CD14-positive monocyte (primary cell): ENCODE measurements at regions not wholly inside any gene's neighbourhood (a gene's known extent, or its start where the extent isn't known, plus 50 kb on each side); places are given as distances from the start of the nearest gene placed in this dataset.

Experiments used
- DNase-seq, 3 donors: peaks; one replicate each; pipeline ENCODE4 v3.0.0-alpha.2; 2011 to 2022
- H2AFZ ChIP-seq: 2 replicates; pipeline ENCODE4 v1.6.0; 2012; ENCODE audit warnings: mild to moderate bottlenecking, low read depth, low read length, inconsistent platforms; ENCODE audit not compliant: insufficient read depth, poor library complexity, severe bottlenecking
- H3K27ac ChIP-seq, 2 donors: 1 replicate in 1 of 2; 2 replicates in 1 of 2; pipeline ENCODE4 v1.5.1; 2012 to 2013; ENCODE audit warnings: low read length in 2 of 2, control low read depth in 1 of 2, inconsistent platforms in 1 of 2, low read depth in 1 of 2, mild to moderate bottlenecking in 1 of 2
- H3K27me3 ChIP-seq, 2 donors: one replicate each; pipeline versions ENCODE4 v1.6.0 to v1.6.1; 2011 to 2013; ENCODE audit warnings: low read length in 2 of 2; ENCODE audit not compliant: control insufficient read depth in 2 of 2, insufficient read depth in 2 of 2
- H3K36me3 ChIP-seq, 2 donors: replicated peaks in 1 of 2; 1 replicate in 1 of 2; 2 replicates in 1 of 2; pipeline versions ENCODE4 v1.5.1 to v1.6.1; 2012 to 2013; ENCODE audit warnings: low read length in 2 of 2, control low read depth in 1 of 2, inconsistent platforms in 1 of 2, mild to moderate bottlenecking in 1 of 2; ENCODE audit not compliant: insufficient read depth in 2 of 2, control insufficient read depth in 1 of 2
- H3K4me1 ChIP-seq, 2 donors: 1 replicate in 1 of 2; 2 replicates in 1 of 2; pipeline versions ENCODE4 v1.5.1 to v1.6.1; 2012 to 2013; ENCODE audit warnings: low read length in 2 of 2, control low read depth in 1 of 2, inconsistent platforms in 1 of 2, mild to moderate bottlenecking in 1 of 2, moderate library complexity in 1 of 2; ENCODE audit not compliant: insufficient read depth in 2 of 2, control insufficient read depth in 1 of 2
- H3K4me2 ChIP-seq: replicated peaks from 2 replicates; pipeline ENCODE3; 2012; ENCODE audit warnings: low read length, moderate library complexity, mild to moderate bottlenecking; ENCODE audit not compliant: poor library complexity, severe bottlenecking; ENCODE audit errors: extremely low read depth
- H3K4me3 ChIP-seq, 3 experiments: fragments of 200-600 bp in 1 of 3; sonication (generic) in 1 of 3; replicated peaks in 1 of 3; 1 replicate in 2 of 3; 2 replicates in 1 of 3; pipeline ENCODE4 v1.5.1; 2011 to 2013; ENCODE audit warnings: low read length in 3 of 3, mild to moderate bottlenecking in 3 of 3, control low read depth in 2 of 3, low read depth in 2 of 3, inconsistent platforms in 1 of 3, moderate library complexity in 1 of 3
- H3K79me2 ChIP-seq: 2 replicates; pipeline ENCODE4 v1.6.0; 2012; ENCODE audit warnings: mild to moderate bottlenecking, control low read depth, inconsistent platforms, low read length, moderate library complexity; ENCODE audit not compliant: insufficient read depth
- H3K9ac ChIP-seq: 2 replicates; pipeline ENCODE4 v1.6.0; 2017; ENCODE audit warnings: low read length, mild to moderate bottlenecking; ENCODE audit not compliant: insufficient read depth, poor library complexity, severe bottlenecking
- H3K9me3 ChIP-seq, 2 donors: replicated peaks in 1 of 2; 1 replicate in 1 of 2; 2 replicates in 1 of 2; pipeline versions ENCODE4 v1.5.1 to v1.6.1; 2012 to 2013; ENCODE audit warnings: low read length in 2 of 2, control low read depth in 1 of 2; ENCODE audit not compliant: control insufficient read depth in 1 of 2, insufficient read depth in 1 of 2
- H4K20me1 ChIP-seq: 2 replicates; pipeline ENCODE4 v1.6.0; 2012; ENCODE audit warnings: mild to moderate bottlenecking, low read length, control low read depth, moderate library complexity; ENCODE audit not compliant: insufficient read depth
- H3K27ac Mint-ChIP-seq, 7 donors: one replicate each; pipeline ENCODE4 v1.8.0; 2020; ENCODE audit warnings: mild to moderate bottlenecking in 7 of 7, mixed read lengths in 7 of 7, moderate library complexity in 6 of 7, inconsistent platforms in 2 of 7
- H3K27me3 Mint-ChIP-seq, 3 donors: one replicate each; pipeline ENCODE4 v1.8.0; 2021 to 2022; ENCODE audit warnings: low read depth in 3 of 3, mild to moderate bottlenecking in 3 of 3, mixed read lengths in 3 of 3, moderate library complexity in 3 of 3, inconsistent platforms in 1 of 3
- H3K36me3 Mint-ChIP-seq, 2 donors: one replicate each; pipeline ENCODE4 v1.8.0; 2020; ENCODE audit warnings: mixed read lengths in 2 of 2, inconsistent platforms in 1 of 2, mild to moderate bottlenecking in 1 of 2
- H3K4me1 Mint-ChIP-seq: one replicate; pipeline ENCODE4 v1.8.0; 2020; ENCODE audit warnings: mild to moderate bottlenecking, mixed read lengths
- H3K4me3 Mint-ChIP-seq, 2 donors: one replicate each; pipeline ENCODE4 v1.8.0; 2020; ENCODE audit warnings: mild to moderate bottlenecking in 2 of 2, mixed read lengths in 2 of 2, moderate library complexity in 1 of 2
- H3K9me3 Mint-ChIP-seq, 7 donors: one replicate each; pipeline ENCODE4 v1.8.0; 2020 to 2022; ENCODE audit warnings: mixed read lengths in 7 of 7, mild to moderate bottlenecking in 6 of 7, moderate library complexity in 6 of 7, inconsistent platforms in 2 of 7
- WGBS: methylation state at CpG from one replicate; pipeline ENCODE4 v1.1.5; 2013; ENCODE audit warnings: missing lambda C conversion rate; ENCODE audit not compliant: insufficient coverage; 5-methylcytosine and 5-hydroxymethylcytosine counted together
- intact Hi-C, 2 donors: fragments of 100-400 bp; cut with micrococcal nuclease; formaldehyde crosslinking; loops; one replicate each; pipeline versions ENCODE4 v1.15.0 to v1.15.1; 2023
- TF ChIP-seq, protein P1 (sequence below): fragments of 200-600 bp; IDR thresholded peaks from one replicate; pipeline ENCODE4 v1.8.0; 2022; ENCODE audit warnings: antibody characterized with exemption, mild to moderate bottlenecking

DNA sequence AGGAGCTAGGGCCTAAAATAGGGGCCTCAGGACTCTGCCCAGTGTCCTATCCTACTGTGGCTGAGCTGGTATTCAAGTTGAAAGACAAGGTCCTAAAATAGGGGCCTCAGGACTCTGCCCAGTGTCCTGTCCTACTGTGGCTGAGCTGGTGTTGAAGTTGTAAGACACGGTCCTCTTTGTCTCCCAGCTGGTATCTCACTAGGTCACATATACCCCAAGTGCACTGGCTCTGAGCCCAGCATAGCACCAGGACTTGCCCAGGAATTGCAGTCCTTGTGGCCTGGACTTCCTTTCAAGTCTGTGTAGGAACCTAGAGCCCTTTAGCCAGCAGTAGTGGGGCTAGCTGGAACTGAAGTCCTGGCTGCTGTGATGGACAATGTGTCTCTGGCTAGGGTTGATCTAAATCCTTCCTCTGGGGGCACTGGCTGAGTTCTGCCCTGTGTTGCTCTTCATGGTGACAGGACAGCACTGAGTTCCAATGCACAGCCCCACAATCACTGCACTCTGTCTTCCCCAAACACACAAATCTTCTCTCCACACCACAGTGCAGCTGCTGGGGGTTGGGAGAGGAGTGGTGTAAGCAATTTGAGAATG, 260.5 kb downstream of the HAPSTR1 start:
- TF ChIP-seq, protein P1, sequence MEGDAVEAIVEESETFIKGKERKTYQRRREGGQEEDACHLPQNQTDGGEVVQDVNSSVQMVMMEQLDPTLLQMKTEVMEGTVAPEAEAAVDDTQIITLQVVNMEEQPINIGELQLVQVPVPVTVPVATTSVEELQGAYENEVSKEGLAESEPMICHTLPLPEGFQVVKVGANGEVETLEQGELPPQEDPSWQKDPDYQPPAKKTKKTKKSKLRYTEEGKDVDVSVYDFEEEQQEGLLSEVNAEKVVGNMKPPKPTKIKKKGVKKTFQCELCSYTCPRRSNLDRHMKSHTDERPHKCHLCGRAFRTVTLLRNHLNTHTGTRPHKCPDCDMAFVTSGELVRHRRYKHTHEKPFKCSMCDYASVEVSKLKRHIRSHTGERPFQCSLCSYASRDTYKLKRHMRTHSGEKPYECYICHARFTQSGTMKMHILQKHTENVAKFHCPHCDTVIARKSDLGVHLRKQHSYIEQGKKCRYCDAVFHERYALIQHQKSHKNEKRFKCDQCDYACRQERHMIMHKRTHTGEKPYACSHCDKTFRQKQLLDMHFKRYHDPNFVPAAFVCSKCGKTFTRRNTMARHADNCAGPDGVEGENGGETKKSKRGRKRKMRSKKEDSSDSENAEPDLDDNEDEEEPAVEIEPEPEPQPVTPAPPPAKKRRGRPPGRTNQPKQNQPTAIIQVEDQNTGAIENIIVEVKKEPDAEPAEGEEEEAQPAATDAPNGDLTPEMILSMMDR: no peak
- Histone ChIP-seq H3K9me3 (peaks cover 6 to 18% of the 10 kb centered on the region in 2 donors), H2AFZ (no peak overlapping the region), H3K4me3 (no peak overlapping the region), H4K20me1 (no peaks in the 10 kb centered on the region), H3K27ac (no peak overlapping the region), H3K4me2 (no peak overlapping the region), H3K79me2 (no peaks in the 10 kb centered on the region), H3K27me3 (no peaks in the 10 kb centered on the region), H3K36me3 (no peaks in the 10 kb centered on the region), H3K4me1 (no peaks in the 10 kb centered on the region), H3K9ac (no peak overlapping the region)
- no peaks in the 10 kb centered on the region for H3K36me3 Mint-ChIP-seq
- WGBS: 100% methylated on average over 1 of the region's 1 CpG
- H3K9me3 Mint-ChIP-seq: peaks cover 3 to 14% (median 10%) of the 10 kb centered on the region in 7 donors
- intact Hi-C loops: no loop called here
- no peak overlapping the region for H3K27ac Mint-ChIP-seq
- no peak for DNase-seq
- peaks cover 0 to 2% (median 2%) of the 10 kb centered on the region in 3 donors for H3K27me3 Mint-ChIP-seq
- no peak overlapping the region for H3K4me3 Mint-ChIP-seq
- no peaks in the 10 kb centered on the region for H3K4me1 Mint-ChIP-seq

DNA sequence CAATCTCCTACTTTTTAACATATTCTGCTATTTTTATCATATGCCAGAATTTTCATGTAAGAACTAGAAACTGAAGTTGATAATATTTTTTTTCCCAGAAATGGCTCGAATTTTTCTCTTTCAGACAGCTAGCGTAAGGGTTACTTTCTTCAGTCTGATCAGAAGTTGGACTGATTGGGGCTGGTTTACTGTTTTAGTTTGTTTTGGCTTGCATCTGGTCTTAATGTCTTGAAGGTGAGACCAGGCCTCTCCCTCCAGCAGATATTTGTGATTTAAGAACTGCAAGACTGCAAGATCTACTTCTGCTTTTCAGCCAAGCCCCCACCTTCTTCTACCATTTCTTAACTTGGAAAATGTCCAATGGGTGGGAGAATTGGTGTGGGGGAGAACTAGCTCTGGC, 266.4 kb downstream of the HAPSTR1 start:
- Histone ChIP-seq H3K27me3 (no peaks in the 10 kb centered on the region), H3K27ac (no peak overlapping the region), H3K4me2 (no peak overlapping the region), H3K4me1 (no peaks in the 10 kb centered on the region), H4K20me1 (no peaks in the 10 kb centered on the region), H3K9me3 (no peaks in the 10 kb centered on the region), H3K4me3 (no peak overlapping the region), H3K79me2 (no peaks in the 10 kb centered on the region), H3K9ac (no peak overlapping the region), H2AFZ (no peak overlapping the region), H3K36me3 (no peaks in the 10 kb centered on the region)
- no peak overlapping the region for H3K27ac Mint-ChIP-seq
- no CpG with 5 or more reads among the region's 2 CpGs for WGBS
- H3K27me3 Mint-ChIP-seq: peaks cover 0 to 5% (median 2%) of the 10 kb centered on the region in 3 donors
- no peak for DNase-seq
- no peak overlapping the region for H3K4me3 Mint-ChIP-seq
- intact Hi-C loops: no loop called here
- TF ChIP-seq, protein P1: no peak
- H3K9me3 Mint-ChIP-seq: peaks cover 3 to 17% (median 11%) of the 10 kb centered on the region in 7 donors
- H3K4me1 Mint-ChIP-seq: no peaks in the 10 kb centered on the region
- H3K36me3 Mint-ChIP-seq: no peaks in the 10 kb centered on the region
